ENCODE measurements at regions not wholly inside any gene's neighbourhood (a gene's known extent, or its start where the extent isn't known, plus 50 kb on each side); places are given as distances from the start of the nearest gene placed in this dataset.

GRCh38 chr16:66143415-66143814 is 223.1 kb upstream of the CDH5 start:
- H3K9me3 ChIP-seq = no peaks in the 10 kb centered on the region
- H3K36me3 ChIP-seq = no peaks in the 10 kb centered on the region
- no peak for DNase-seq
- H3K4me3 ChIP-seq (replicated peaks in 1 of 3) = no peak overlapping the region
- no peaks in the 10 kb centered on the region for H3K4me1 ChIP-seq
- TF ChIP-seq POLR2A (IDR thresholded peaks at IDR 0.05) = no peak
- TF ChIP-seq CTCF (IDR thresholded peaks at IDR 0.05) = no peak
- intact Hi-C loops (cut with DNase I) = no loop called here
- H3K27ac ChIP-seq = no peak overlapping the region
- no peaks in the 10 kb centered on the region for H3K27me3 ChIP-seq
- 79 to 91% methylated on average over 1 of the region's 1 CpG for WGBS, 2 donors

GRCh38 chr16:66141885-66142284 is 224.6 kb upstream of the CDH5 start:
- H3K4me3 ChIP-seq (replicated peaks in 1 of 3) = no peak overlapping the region
- H3K4me1 ChIP-seq = no peaks in the 10 kb centered on the region
- no peaks in the 10 kb centered on the region for H3K9me3 ChIP-seq
- no peaks in the 10 kb centered on the region for H3K36me3 ChIP-seq
- no peak for TF ChIP-seq POLR2A (IDR thresholded peaks at IDR 0.05)
- no peak for TF ChIP-seq CTCF (IDR thresholded peaks at IDR 0.05)
- H3K27me3 ChIP-seq = no peaks in the 10 kb centered on the region
- no peak overlapping the region for H3K27ac ChIP-seq
- intact Hi-C loops (cut with DNase I) = no loop called here
- WGBS, 2 donors = 87 to 92% methylated on average over 5 of the region's 5 CpGs
- DNase-seq = no peak

GRCh38 chr16:66137853-66138252 is 228.6 kb upstream of the CDH5 start:
- TF ChIP-seq POLR2A (IDR thresholded peaks at IDR 0.05) = no peak
- TF ChIP-seq CTCF (IDR thresholded peaks at IDR 0.05) = no peak
- peaks cover 0 to 12% of the 10 kb centered on the region in 2 donors for H3K4me1 ChIP-seq
- H3K27ac ChIP-seq = no peak overlapping the region
- WGBS, 2 donors = 83 to 87% methylated on average over 3 of the region's 3 CpGs
- DNase-seq = no peak
- intact Hi-C loops (cut with DNase I) = no loop called here
- H3K9me3 ChIP-seq = no peaks in the 10 kb centered on the region
- no peaks in the 10 kb centered on the region for H3K27me3 ChIP-seq
- no peaks in the 10 kb centered on the region for H3K36me3 ChIP-seq
- no peak overlapping the region for H3K4me3 ChIP-seq (replicated peaks in 1 of 3)

GRCh38 chr16:66136841-66137240 is 229.7 kb upstream of the CDH5 start:
- intact Hi-C loops (cut with DNase I) = no loop called here
- DNase-seq = no peak
- Histone ChIP-seq H3K4me1 (peaks cover 0 to 12% of the 10 kb centered on the region in 2 donors), H3K4me3 (replicated peaks in 1 of 3) (no peak overlapping the region), H3K36me3 (no peaks in the 10 kb centered on the region), H3K9me3 (no peaks in the 10 kb centered on the region), H3K27me3 (no peaks in the 10 kb centered on the region), H3K27ac (no peak overlapping the region)
- WGBS, 2 donors = 76 to 79% methylated on average over 4 of the region's 4 CpGs
- TF ChIP-seq CTCF (IDR thresholded peaks at IDR 0.05) = no peak
- TF ChIP-seq POLR2A (IDR thresholded peaks at IDR 0.05) = no peak

- intact Hi-C loops (cut with DNase I) = no loop called here
- Histone ChIP-seq H3K36me3 (no peaks in the 10 kb centered on the region), H3K27ac (no peak overlapping the region), H3K27me3 (no peaks in the 10 kb centered on the region), H3K4me1 (peaks cover 0 to 12% of the 10 kb centered on the region in 2 donors), H3K4me3 (replicated peaks in 1 of 3) (no peak overlapping the region), H3K9me3 (no peaks in the 10 kb centered on the region)
- DNase-seq = no peak
- no peak for TF ChIP-seq CTCF (IDR thresholded peaks at IDR 0.05)
- no peak for TF ChIP-seq POLR2A (IDR thresholded peaks at IDR 0.05)
- WGBS, 2 donors = 90 to 96% methylated on average over 5 of the region's 5 CpGs
Measured at GRCh38 chr16:66135838-66136237, 230.7 kb upstream of the CDH5 start.
